Central memory CD8-positive, alpha-beta T cell (primary cell): ENCODE measurements at regions not wholly inside any gene's neighbourhood (a gene's known extent, or its start where the extent isn't known, plus 50 kb on each side); places are given as distances from the start of the nearest gene placed in this dataset.
"Not testable (repeated sequence)": the region's sequence is repeated elsewhere in the genome, so short reads cannot be mapped to it uniquely, and the experiment has no call there.

Experiments
- ATAC-seq: fragments of 150-1000 bp; cut with Tn5 transposase; replicated peaks from 2 replicates; pipeline ENCODE4 v1.10.0; 2022; ENCODE audit warnings: mild to moderate bottlenecking, moderate FRiP score, moderate number of reproducible peaks; ENCODE audit not compliant: poor library complexity, severe bottlenecking; ENCODE audit errors: extremely low read depth
- DNase-seq, 2 donors: peaks; one replicate each; pipeline ENCODE4 v3.0.0; 2021; ENCODE audit warnings: low spot score in 2 of 2
- H3K27ac Mint-ChIP-seq: one replicate; pipeline ENCODE4 v1.8.0; 2022; ENCODE audit warnings: low read depth, mild to moderate bottlenecking, moderate library complexity, mixed read lengths
- H3K27me3 Mint-ChIP-seq: one replicate; pipeline ENCODE4 v1.8.0; 2022; ENCODE audit warnings: mixed read lengths
- H3K36me3 Mint-ChIP-seq: one replicate; pipeline ENCODE4 v1.8.0; 2022; ENCODE audit warnings: mild to moderate bottlenecking, moderate library complexity, mixed read lengths; ENCODE audit not compliant: insufficient read depth
- H3K4me1 Mint-ChIP-seq: one replicate; pipeline ENCODE4 v1.8.0; 2022; ENCODE audit warnings: mixed read lengths
- H3K4me3 Mint-ChIP-seq: one replicate; pipeline ENCODE4 v1.8.0; 2022; ENCODE audit warnings: mild to moderate bottlenecking, moderate library complexity, mixed read lengths
- H3K9me3 Mint-ChIP-seq: one replicate; pipeline ENCODE4 v1.8.0; 2022; ENCODE audit warnings: mixed read lengths

DNA sequence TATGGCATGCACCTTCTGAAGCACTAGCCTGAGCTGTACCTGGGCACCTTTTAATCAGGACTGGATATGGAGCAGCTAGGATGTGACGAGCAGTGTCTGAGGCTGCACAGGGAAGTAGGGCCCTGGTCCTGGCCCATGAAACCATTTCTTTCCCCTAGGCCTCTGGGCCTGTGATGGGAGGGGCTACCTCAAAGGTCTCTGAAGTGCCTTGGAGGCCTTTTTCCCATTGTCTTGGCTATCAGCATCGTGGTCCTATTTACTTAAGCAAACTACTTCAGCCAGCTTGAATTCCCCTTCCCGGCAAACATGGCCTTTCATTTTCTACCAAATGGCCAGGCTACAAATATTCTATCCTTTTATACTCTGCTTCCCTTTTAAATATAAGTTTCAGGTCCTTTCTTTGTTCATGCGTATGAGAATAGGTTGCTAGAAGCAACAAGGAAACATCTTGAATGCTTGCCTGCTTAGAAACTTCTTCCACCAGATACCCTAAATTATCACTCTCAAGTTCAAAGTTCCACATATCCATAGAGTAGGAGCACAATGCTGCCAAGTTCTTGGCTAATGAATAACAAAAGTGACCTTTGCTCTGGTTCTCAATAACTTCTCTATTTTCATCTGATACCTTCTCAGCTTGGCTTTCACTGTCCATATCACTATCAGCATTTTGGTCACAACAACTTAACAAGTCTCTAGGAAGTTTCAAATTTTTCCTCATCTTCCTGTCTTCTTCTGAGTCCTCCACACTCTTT lies 673.1 kb downstream of the HTR1B start:
- no peak overlapping the region for H3K27ac Mint-ChIP-seq
- no peak for DNase-seq

DNA sequence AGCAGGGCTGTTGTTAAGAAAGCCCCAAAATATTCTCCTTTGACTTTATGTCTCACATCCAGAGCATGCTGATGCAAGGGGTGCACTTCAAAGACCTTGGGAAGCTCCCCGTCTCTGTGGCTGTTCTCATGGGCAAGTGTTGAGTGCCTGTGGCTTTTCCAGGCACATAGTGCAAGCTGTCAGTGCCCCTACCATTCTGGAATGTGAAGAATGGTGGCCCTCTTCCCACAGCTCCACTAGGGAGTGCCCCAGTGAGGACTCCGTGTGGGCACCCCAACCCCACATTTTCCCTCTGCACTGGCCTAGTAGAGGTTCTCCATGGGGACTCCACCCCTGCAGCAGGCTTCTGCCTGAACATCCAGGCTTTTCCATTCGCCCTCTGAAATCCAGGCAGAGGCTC lies 673.7 kb downstream of the HTR1B start:
- no peaks in the 10 kb centered on the region for H3K4me1 Mint-ChIP-seq

More for the DNA sequence above, 673.1 kb downstream of the HTR1B start:
- H3K4me1 Mint-ChIP-seq: no peaks in the 10 kb centered on the region
- H3K27me3 Mint-ChIP-seq: no peaks in the 10 kb centered on the region
- H3K4me3 Mint-ChIP-seq: no peak overlapping the region
- no peak for ATAC-seq
- peaks cover 12% of the 10 kb centered on the region for H3K9me3 Mint-ChIP-seq
- no peaks in the 10 kb centered on the region for H3K36me3 Mint-ChIP-seq

DNA sequence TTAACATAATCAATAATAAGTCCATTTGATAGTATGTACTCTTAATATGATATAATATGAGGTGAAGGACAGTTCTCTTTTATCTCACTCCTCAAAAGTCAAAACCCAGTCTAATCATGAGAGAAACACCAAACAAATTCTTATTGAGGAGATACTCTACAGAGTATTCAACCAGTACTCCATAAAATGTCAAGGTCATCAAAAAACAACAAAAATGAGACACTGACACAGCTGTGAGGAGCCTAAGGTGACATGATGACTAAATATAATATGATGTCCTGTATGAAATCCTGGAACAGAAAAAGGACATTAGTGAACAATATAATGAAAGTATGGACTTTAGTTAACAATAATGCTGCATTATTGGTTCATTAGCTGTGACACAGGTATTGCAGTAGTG lies 675.1 kb downstream of the HTR1B start:
- ATAC-seq (no peak), DNase-seq (no peak)
- H3K9me3 Mint-ChIP-seq: peaks cover 30% of the 10 kb centered on the region
- no peak overlapping the region for H3K27ac Mint-ChIP-seq
- H3K27me3 Mint-ChIP-seq: no peaks in the 10 kb centered on the region
- no peak overlapping the region for H3K4me3 Mint-ChIP-seq
- no peaks in the 10 kb centered on the region for H3K36me3 Mint-ChIP-seq
- H3K4me1 Mint-ChIP-seq: no peaks in the 10 kb centered on the region

More for the DNA sequence above, 673.7 kb downstream of the HTR1B start:
- H3K9me3 Mint-ChIP-seq: peaks cover 18% of the 10 kb centered on the region
- H3K36me3 Mint-ChIP-seq: no peaks in the 10 kb centered on the region
- no peak overlapping the region for H3K27ac Mint-ChIP-seq
- H3K27me3 Mint-ChIP-seq: no peaks in the 10 kb centered on the region
- DNase-seq (no peak), ATAC-seq (no peak)
- H3K4me3 Mint-ChIP-seq: no peak overlapping the region

DNA sequence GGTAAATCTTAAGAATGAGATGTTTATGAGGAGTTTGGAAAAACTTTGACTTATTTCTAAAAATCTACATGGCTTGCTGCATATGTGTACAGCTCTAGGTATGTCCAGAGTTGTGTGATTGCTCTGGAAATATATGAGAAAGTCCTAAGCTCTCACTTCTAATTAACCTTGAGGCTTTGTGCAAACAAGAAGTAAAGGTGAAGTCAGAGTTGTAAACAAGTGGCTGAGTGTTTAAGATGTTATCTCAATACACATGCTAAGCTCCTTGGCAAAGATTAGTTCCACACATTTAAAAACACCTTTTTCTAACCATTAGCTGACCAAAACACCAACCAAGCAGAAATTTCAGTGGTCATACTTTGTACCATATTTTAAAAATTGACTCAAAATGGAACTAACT lies 684.2 kb downstream of the HTR1B start:
- no peaks in the 10 kb centered on the region for H3K4me1 Mint-ChIP-seq
- H3K4me3 Mint-ChIP-seq: no peak overlapping the region
- H3K9me3 Mint-ChIP-seq: peaks cover 8% of the 10 kb centered on the region
- no peak overlapping the region for H3K27ac Mint-ChIP-seq
- no peak for DNase-seq
- no peak for ATAC-seq
- H3K27me3 Mint-ChIP-seq: no peaks in the 10 kb centered on the region
- no peaks in the 10 kb centered on the region for H3K36me3 Mint-ChIP-seq

DNA sequence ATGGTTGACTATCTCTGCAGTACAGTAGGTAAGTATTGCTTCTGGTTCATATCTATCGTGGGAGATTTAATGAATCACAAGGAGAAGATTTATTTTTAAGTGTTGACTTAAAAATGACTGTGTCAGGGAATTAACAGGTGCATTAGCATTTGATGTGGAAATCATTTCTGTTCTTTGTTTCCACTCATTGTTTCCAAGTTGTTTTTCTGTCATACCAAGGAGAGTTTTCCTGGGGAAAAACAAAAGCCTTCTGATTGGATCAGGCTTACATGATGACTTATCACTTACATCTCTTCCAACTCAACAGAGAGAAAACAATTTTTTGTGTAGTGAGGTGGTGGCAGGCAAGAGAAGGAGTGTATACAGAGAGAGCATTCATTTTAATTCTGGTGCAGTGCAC lies 686.4 kb downstream of the HTR1B start:
- Mint-ChIP-seq H3K9me3 (peaks cover 11% of the 10 kb centered on the region), H3K36me3 (no peaks in the 10 kb centered on the region), H3K4me1 (no peaks in the 10 kb centered on the region), H3K27ac (no peak overlapping the region), H3K27me3 (no peaks in the 10 kb centered on the region), H3K4me3 (no peak overlapping the region)
- DNase-seq (no peak), ATAC-seq (no peak)

DNA sequence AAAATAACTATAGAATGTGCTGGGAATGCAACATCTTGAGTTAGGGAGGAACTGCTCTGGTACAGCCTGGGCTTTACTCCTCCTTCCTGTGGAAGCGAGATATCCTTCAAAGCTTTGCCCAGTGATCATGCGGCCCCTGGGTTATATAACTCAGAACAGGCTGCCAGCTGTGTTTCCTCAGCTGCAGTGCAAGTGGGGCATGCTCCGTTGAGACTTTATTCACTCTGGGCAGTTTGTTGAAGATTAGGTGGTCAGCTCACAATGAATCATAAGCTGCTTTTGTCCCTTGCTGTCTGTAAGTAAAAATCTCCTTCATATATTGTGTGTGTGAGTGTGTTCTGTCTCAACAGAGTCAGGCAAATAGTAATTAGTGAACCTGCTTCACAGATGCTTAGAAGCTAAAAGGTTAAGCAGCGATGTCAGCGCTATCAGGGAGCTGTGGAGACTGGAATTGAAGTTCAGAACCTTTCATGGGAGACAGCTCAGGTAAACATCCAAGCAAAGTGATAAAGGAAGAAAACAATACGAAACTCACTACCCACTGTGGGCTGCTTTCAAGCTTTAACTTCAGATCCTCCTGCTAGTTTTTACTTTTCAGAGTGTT lies 688.4 kb downstream of the HTR1B start:
- no peak for ATAC-seq
- H3K27ac Mint-ChIP-seq: no peak overlapping the region
- no peak for DNase-seq
- H3K4me3 Mint-ChIP-seq: no peak overlapping the region
- no peaks in the 10 kb centered on the region for H3K4me1 Mint-ChIP-seq
- H3K27me3 Mint-ChIP-seq: no peaks in the 10 kb centered on the region
- no peaks in the 10 kb centered on the region for H3K36me3 Mint-ChIP-seq
- peaks cover 11% of the 10 kb centered on the region for H3K9me3 Mint-ChIP-seq

GRCh38 chr6:76772951-76773350 lies 690.3 kb downstream of the HTR1B start:
- H3K36me3 Mint-ChIP-seq: no peaks in the 10 kb centered on the region
- ATAC-seq (no peak), DNase-seq (no peak)
- no peak overlapping the region for H3K27ac Mint-ChIP-seq
- no peak overlapping the region for H3K4me3 Mint-ChIP-seq
- peaks cover 11% of the 10 kb centered on the region for H3K9me3 Mint-ChIP-seq
- H3K4me1 Mint-ChIP-seq: no peaks in the 10 kb centered on the region
- H3K27me3 Mint-ChIP-seq: no peaks in the 10 kb centered on the region

DNA sequence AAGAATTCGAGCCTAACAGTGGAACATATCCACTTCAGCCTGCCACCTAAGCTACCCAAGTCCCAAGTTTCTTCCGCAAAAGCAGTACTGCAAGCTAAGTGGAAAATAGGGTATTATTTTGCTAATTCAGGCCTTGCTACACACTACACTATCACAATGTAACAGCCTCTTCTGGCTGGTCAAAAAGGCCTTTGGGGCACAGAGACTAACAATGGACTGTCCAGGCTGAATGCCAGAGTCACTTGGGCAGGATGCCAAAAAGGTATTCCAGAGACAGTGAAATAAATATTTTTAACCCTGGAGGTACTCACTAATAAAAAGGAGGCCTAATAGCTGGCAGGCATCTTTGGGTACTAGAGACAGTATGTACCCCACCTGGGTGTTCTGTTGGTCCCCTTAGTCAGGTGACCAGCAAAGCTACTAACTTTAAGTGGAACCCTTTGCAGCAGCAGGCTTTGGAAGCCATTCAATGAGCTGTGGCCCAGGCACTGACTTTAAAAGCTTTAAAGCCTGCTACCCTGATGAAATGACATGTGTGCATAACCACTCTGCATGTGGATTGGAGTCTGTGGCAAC lies 692.1 kb downstream of the HTR1B start:
- no peak overlapping the region for H3K4me3 Mint-ChIP-seq
- H3K4me1 Mint-ChIP-seq: no peaks in the 10 kb centered on the region
- ATAC-seq (no peak), DNase-seq (no peak)
- H3K36me3 Mint-ChIP-seq: no peaks in the 10 kb centered on the region
- no peaks in the 10 kb centered on the region for H3K27me3 Mint-ChIP-seq
- H3K27ac Mint-ChIP-seq: no peak overlapping the region
- H3K9me3 Mint-ChIP-seq: peaks cover 11% of the 10 kb centered on the region

- peaks cover 11% of the 10 kb centered on the region for H3K9me3 Mint-ChIP-seq
- H3K4me1 Mint-ChIP-seq: no peaks in the 10 kb centered on the region
- no peak for ATAC-seq
- no peak overlapping the region for H3K4me3 Mint-ChIP-seq
- no peaks in the 10 kb centered on the region for H3K27me3 Mint-ChIP-seq
- H3K27ac Mint-ChIP-seq: no peak overlapping the region
- no peaks in the 10 kb centered on the region for H3K36me3 Mint-ChIP-seq
- DNase-seq: no peak
These were observed 693.0 kb downstream of the HTR1B start for GRCh38 chr6:76770281-76770680.

DNA sequence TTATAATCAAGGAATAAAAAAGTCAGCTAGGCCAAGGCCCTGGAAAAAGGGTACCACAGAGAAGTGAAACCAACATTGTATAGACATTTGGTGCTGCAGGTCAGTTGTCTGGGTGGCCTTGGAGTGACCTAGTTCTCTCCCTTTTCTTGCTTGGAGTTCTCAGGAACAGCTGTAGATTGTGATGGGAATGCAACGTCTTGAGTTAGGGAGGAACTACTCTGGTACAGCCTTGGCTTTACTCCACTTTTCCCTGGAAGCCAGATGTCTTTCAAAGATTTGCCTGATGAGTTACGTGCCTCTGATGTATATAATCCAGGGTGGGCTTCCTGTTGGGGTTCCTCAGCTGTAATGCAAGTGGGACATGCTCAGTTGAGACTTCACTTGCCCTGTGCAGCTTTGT lies 694.7 kb downstream of the HTR1B start:
- Mint-ChIP-seq H3K36me3 (no peaks in the 10 kb centered on the region), H3K4me1 (no peaks in the 10 kb centered on the region), H3K4me3 (no peak overlapping the region), H3K9me3 (peaks cover 11% of the 10 kb centered on the region), H3K27ac (no peak overlapping the region), H3K27me3 (no peaks in the 10 kb centered on the region)
- ATAC-seq: no peak
- no peak for DNase-seq

- Mint-ChIP-seq H3K27ac (no peak overlapping the region), H3K9me3 (peaks cover 16% of the 10 kb centered on the region), H3K4me1 (no peaks in the 10 kb centered on the region), H3K36me3 (no peaks in the 10 kb centered on the region), H3K27me3 (no peaks in the 10 kb centered on the region), H3K4me3 (no peak overlapping the region)
- DNase-seq (no peak), ATAC-seq (no peak)
These were observed 691.6 kb upstream of the IMPG1 start for GRCh38 chr6:76764057-76764456.

- Mint-ChIP-seq H3K27me3 (no peaks in the 10 kb centered on the region), H3K4me3 (no peak overlapping the region), H3K9me3 (peaks cover 29% of the 10 kb centered on the region), H3K36me3 (no peaks in the 10 kb centered on the region), H3K4me1 (no peaks in the 10 kb centered on the region), H3K27ac (no peak overlapping the region)
- no peak for DNase-seq
- ATAC-seq: no peak
These were observed 680.4 kb upstream of the IMPG1 start for GRCh38 chr6:76752841-76753240.

DNA sequence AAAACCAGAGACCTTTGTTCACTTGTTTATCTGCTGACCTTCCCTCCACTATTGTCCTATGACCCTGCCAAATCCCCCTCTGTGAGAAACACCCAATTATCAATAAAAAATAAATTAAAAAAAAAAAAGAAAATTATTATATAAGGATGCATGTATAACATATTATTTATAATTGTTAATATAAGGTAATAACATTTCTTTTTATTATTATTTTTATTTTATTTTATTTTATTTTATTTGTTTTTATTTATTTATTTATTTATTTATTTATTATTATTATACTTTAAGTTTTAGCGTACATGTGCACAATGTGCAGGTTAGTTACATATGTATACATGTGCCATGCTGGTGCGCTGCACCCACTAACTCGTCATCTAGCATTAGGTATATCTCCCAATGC lies 672.9 kb upstream of the IMPG1 start:
- DNase-seq, H3K36me3 Mint-ChIP-seq, H3K4me1 Mint-ChIP-seq, H3K4me3 Mint-ChIP-seq, ATAC-seq, H3K27ac Mint-ChIP-seq, H3K27me3 Mint-ChIP-seq: not testable (repeated sequence)
- H3K9me3 Mint-ChIP-seq: peaks cover 30% of the 10 kb centered on the region
